Eye (tissue), 1 donor: ENCODE measurements at regions not wholly inside any gene's neighbourhood (a gene's known extent, or its start where the extent isn't known, plus 50 kb on each side); places are given as distances from the start of the nearest gene placed in this dataset.
"Not testable (repeated sequence)": the region's sequence is repeated elsewhere in the genome, so short reads cannot be mapped to it uniquely, and the experiment has no call there.

Experiments
- DNase-seq: peaks from one replicate; pipeline ENCODE4 v3.0.0-alpha.2; 2015

DNA sequence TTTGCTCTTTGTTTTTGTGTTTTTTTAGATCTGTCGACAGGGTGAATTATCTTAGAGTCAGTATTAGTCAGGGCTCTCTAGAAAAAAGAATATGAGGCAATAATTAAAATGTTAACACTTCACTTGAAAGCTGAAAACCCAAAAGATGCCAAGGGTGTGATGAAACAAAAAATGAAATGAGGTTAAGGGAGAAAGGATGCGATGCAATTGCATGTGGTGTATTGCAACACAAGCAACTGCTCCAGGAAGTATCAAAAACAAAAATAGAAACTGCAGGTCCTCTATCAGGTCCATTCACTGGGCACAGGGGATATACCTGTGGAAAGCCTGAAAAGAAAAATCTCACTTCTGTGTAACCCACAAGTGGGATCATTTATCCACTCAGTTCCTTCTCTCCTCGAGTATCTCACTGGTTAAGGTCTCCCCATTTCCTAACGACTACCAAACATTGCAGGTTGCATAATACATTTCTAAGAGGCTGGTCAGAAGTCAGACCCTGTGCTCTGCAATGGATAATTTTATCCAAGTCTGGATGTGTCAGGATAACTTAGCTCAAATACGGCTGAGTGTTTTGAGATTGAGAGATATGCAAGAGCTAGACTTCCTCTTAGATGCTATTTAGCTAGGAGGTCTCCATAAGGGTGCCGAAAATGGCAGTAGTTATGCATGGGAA is 257.7 kb upstream of the GJE1 start:
- no peak for DNase-seq

GRCh38 chr6:141869509-141869908 is 263.2 kb upstream of the GJE1 start:
- DNase-seq = not testable (repeated sequence)

DNA sequence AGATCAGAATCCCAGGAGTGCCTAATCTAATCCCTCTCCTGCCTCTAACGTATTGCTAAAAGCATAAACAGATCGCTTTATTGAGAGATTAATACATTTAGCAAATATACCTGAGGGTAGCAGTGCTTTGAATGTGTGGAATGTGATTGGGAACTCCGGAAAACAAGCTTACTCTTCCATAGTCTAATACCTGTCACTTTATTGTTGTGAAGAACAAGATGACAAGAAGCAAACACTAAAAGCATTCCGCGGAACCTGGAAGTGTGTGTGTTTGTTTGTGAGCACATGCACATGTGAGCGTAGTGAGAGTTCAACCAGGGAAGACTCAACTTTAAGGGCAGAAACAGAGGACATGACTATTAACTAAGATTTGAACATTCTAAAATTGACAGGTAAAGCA is 265.0 kb upstream of the GJE1 start:
- peak; percentile 52 for DNase-seq

GRCh38 chr6:141866731-141867497 is 265.8 kb upstream of the GJE1 start:
- peak; percentile 22 for DNase-seq

DNA sequence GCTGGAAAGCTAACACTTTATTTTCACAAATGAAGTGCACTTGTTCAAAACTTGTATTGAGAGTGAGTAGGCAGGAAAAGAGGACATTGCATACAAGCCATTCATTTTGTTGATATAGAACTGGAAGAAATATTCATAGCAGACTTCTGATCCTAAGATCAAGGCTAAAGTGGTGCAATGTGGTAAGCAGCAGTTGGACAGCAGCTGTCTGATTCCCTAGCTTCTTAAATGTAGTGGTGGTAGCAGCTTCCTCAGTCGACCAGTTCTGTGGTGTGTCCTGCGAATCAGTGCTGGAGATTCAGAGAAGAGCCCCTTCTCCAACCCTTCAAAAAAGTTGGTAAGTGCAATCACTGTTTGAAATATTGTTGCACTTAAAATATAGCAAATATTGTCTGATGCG is 281.7 kb upstream of the GJE1 start:
- no peak for DNase-seq

DNA sequence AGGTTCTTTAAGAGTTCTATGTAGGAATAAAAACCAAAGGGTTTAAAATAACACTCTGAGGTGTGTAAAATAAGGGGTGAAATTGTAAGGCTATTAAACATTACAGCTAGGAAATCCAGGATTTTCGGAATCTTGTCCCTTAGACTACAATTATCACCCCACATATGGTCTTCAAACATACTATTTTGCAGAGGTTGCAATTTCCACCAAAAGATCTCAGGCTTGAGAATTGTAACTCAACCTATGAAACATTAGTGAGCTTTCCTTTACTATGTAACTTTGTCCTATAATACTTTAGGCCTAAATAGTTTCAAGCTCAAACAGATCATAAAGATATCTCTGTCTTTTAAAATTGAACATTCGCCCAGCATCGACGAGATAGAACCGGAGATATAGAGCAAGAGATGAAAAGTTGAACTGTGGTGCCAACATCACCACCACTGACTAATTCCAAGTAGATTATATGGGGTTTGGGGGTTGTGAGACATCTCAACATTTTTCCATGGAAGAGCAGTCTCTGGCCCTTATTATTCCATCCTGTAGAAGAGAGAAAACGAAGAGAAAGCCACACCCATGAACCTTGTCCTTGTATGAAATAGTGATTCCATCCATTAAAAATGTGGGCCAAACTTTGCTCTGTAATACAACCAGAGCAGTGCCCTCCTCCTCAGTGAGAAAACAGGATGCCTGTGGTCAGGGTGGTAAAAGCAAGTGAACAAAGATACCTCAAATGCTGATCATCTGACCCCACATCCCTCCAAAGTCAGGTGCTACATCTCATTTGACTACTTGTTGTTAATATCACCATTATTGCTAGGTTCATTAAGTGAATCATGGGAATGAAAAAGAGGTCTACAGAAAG is 284.5 kb upstream of the GJE1 start:
- DNase-seq = no peak

GRCh38 chr6:141846639-141847038 is 286.1 kb upstream of the GJE1 start:
- DNase-seq = no peak

DNA sequence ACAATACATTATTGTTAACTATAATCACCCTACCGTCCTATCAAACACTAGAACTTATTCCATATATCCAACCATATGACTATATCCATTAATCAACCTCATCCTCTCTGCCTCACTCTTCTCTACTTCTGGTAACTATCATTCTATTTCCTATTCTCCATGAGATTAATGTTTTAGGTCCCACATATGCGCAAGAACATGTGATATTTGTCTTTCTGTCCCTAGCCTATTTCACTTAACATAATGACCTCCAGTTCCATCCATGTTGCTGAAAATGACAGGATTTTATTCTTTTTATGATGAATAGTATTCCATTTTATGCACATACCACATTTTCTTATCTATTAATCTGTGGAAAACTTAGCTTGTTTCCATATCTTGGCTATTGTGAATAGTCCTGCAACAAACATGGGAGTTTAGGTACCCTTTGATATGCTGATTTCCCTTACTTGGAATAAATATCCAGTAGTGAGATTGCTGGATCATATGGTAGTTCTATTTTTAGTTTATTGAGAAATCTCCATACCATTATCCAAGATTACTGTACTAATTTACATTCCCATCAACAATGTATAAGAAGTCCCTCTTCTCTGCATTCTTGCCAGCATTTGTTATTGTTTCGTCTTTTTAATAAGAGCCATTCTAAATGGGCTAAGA is 289.4 kb upstream of the GJE1 start:
- DNase-seq = no peak

GRCh38 chr6:141833001-141833655 is 299.6 kb upstream of the GJE1 start:
- peak; percentile 13 for DNase-seq

DNA sequence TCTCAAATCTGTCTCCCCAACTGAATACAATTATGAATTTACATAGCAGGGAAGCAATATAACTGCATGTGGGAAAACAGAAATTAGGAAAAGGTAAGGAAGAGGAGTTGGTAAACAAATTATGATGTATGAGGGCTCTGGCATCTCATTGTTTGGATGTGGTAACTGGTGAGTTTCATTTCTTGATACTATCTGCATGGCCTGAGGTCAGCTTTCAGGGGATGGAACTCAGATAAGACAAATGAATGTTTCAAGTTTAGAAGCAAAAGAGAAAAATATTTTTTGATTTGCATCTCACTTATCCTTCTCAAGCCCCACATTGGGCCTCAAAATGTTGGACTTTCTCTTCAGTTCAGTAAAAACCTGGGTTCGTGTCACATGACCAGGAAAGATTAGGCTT is 302.2 kb upstream of the GJE1 start:
- DNase-seq = no peak

DNA sequence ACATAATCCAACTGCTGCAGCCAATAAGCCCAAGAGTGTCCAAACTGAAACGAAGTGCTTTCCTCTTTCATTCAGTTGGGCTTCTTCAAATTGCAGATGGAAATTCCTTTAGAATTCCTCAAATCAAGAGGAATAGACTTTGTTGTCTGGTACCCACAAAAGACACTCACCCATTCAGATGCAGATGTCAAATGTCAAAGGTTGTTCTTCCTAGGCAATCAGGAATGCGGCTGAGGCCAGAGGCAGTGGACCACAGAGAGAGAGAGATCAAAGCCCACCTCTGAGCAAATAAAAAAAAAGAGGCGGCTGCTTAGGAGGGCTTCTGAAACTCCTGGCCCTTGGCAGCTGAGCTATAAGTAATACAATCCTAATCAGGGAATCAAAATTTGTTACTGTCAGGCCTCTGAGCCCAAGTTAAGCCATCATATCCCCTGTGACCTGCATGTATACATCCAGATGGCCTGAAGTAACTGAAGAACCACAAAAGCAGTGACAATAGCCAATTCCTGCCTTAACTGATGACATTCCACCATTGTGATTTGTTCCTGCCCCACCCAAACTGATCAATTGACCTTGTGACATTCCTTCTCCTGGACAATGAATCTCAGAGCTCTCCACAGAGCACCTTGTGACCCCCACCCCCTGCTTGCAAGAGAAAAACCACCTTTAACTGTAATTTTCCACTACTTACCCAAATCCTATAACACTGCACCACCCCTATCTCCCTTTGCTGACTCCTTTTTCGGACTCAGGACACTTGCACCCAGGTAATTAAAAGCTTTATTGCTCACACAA is 303.0 kb upstream of the GJE1 start:
- DNase-seq = no peak

- no peak for DNase-seq
Measured at GRCh38 chr6:141824350-141824749, 308.4 kb upstream of the GJE1 start.

DNA sequence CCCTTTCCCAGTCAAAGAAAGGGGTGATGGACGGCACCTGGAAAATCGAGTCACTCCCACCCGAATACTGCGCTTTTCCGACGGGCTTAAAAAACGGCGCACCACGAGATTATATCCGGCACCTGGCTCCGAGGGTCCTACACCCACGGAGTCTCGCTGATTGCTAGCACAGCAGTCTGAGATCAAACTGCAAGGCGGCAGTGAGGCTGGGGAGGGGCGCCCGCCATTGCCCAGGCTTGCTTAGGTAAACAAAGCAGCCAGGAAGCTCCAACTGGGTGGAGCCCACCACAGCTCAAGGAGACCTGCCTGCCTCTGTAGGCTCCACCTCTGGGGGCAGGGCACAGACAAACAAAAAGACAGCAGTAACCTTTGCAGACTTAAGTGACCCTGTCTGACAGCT is 317.7 kb upstream of the GJE1 start:
- DNase-seq = not testable (repeated sequence)

GRCh38 chr6:141809901-141810300 is 322.8 kb upstream of the GJE1 start:
- DNase-seq = no peak

- DNase-seq = no peak
Measured at GRCh38 chr6:141808662-141809061, 324.1 kb upstream of the GJE1 start.

DNA sequence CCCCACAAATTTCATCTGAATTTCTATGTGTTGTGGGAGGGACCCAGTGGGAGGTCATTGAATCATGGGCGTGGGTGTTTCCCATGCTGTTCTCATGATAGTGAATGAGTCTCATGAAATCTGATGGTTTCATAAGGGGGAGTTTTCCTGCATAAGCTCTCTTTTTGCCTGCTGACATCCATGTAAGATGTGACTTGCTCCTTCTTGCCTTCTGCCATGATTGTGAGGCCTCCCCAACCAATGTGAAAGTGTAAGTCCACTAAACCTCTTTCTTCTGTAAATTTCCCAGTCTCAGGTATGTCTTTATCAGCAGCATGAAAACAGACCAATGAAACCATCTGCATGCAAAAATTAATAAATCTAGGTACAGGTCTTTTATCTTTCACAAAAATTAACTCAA is 331.8 kb upstream of the GJE1 start:
- not testable (repeated sequence) for DNase-seq

DNA sequence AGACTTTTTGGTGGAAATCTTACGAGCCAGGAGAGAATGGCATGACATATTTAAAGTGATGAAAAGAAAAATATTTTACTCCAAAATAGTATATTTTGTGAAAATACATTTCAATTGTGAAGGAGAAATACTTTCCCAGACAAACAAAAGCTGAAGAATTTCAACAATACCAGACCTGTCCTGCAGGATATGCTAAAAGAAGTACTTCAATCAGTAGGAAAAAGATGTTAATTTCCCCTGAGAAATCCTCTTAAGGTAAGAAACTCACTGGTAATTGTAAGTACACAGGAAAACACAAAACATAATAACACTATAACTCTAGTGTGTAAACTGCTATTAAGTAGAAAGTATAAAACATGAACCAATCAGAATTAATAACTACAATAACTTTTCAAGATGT is 341.8 kb upstream of the GJE1 start:
- DNase-seq = no peak

- DNase-seq = no peak
Measured at GRCh38 chr6:141788096-141788495, 344.6 kb upstream of the GJE1 start.

DNA sequence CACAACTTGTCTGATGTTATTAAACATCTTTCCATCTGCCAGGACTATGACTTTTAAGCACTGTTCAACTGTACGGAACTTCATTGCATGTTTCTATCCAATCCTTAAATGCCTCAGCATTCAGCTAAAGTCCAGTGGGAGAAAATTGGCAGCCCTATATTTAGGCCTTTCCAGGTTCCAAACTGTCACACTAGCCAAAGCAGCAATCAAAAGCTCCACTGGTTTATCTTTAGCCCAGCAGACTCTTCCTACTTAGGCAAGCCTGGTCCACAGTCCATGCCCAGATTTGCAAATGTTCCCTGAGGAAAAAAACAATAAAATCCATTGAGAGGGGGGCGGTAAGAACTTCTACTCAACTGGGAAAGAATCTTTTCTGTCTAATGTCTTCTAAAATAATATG is 349.1 kb upstream of the GJE1 start:
- DNase-seq = no peak

DNA sequence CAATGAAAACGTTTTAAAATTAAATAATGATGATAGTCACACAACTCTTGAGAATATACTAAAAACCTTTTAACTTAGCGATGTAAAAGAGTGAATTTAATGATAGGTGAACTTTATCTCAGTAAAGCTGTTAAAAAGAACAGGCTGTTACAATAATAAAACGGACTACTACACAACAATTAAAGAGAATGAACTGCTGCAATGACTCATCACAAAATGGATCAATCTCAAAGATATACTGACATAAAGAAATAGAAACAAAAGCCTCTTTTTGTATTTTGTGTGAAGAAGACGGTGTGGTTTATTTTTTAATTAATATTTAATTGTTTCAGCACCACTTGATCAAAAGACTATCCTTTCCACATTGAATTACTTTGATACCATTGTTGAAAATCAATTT is 352.4 kb upstream of the GJE1 start:
- no peak for DNase-seq

DNA sequence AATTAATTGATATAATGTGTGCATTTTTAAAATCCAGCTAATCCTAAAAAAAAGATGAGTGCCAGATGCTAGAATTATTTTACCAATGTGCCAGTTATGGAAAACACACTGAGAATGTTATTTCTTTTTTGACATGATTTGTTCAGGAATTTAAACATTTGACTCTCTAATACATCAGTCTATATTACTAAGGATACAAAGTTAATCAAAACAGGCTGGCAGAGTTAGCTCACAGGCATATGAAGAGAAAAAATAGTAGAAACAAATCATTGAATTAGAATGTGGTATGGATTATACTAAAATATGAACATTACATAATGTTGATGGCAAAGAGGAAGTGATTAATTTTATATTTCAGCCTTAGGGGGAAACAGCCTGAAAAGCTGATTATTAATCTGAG is 368.3 kb upstream of the GJE1 start:
- DNase-seq = peak; percentile 2

GRCh38 chr6:141758430-141758829 is 374.3 kb upstream of the GJE1 start:
- DNase-seq = no peak
